ENCODE measurements at regions not wholly inside any gene's neighbourhood (a gene's known extent, or its start where the extent isn't known, plus 50 kb on each side); places are given as distances from the start of the nearest gene placed in this dataset.

DNA sequence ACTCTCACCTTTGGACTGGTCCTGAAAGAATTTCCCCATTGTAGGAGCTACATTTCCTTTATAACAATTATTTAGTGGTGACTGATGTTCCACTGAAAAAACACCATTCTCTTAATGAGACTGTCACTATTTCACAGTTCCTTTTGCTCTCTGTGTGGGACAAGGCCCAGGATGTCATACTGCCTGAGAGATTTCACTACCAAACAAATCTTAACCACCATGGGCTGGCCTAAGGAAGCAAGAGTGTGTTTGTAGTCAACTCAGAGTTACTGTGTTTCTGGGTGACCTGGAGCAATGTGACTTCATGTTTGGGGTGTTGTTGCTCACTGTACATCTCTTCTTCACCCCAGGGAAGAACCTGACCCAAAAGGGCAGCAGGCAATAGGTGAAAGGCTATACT, 50.1 kb upstream of the ZNF608 start:
- no peaks in the 10 kb centered on the region for H3K4me1 ChIP-seq
- no peak overlapping the region for H3K4me3 ChIP-seq
- no peaks in the 10 kb centered on the region for H3K27me3 ChIP-seq
- intact Hi-C loops (cut with DNase I; ENCODE audit: low total_unique reads): no loop called here
- no peaks in the 10 kb centered on the region for H3K36me3 ChIP-seq
- no peaks in the 10 kb centered on the region for H3K9me3 ChIP-seq
- no peak overlapping the region for H3K27ac ChIP-seq
- ATAC-seq (no peak), DNase-seq (no peak)
- in situ Hi-C loops (cut with MboI; ENCODE audit: low sequenced_read_pairs in 4 of 4): no loop called here
- TF ChIP-seq POLR2A (IDR thresholded peaks at IDR 0.05): no peak
- TF ChIP-seq, protein P1, sequence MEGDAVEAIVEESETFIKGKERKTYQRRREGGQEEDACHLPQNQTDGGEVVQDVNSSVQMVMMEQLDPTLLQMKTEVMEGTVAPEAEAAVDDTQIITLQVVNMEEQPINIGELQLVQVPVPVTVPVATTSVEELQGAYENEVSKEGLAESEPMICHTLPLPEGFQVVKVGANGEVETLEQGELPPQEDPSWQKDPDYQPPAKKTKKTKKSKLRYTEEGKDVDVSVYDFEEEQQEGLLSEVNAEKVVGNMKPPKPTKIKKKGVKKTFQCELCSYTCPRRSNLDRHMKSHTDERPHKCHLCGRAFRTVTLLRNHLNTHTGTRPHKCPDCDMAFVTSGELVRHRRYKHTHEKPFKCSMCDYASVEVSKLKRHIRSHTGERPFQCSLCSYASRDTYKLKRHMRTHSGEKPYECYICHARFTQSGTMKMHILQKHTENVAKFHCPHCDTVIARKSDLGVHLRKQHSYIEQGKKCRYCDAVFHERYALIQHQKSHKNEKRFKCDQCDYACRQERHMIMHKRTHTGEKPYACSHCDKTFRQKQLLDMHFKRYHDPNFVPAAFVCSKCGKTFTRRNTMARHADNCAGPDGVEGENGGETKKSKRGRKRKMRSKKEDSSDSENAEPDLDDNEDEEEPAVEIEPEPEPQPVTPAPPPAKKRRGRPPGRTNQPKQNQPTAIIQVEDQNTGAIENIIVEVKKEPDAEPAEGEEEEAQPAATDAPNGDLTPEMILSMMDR (IDR thresholded peaks at IDR 0.05 in 4 of 5, conservative IDR thresholded peaks at IDR 0.05 in 1 of 5): no peak

DNA sequence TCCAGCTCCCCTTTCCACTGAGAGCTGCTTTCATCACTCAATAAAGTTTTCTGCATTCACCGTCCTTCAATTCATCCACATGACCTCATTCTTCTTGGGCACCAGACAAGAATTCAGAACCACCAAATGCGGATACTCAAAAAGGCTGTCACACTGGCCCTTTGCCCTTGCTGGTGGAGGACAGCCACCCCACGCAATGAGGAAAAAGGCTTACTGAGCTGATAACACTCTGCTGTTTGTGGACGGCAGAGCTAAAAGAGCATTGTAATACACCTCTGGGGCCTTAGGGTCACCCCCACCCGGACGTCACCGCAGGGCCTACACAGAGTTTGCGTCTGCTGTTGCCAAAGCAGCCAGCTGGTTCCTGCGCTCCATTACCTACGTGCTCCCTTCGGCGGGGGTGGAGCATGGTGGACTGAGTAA, 51.2 kb upstream of the ZNF608 start:
- Histone ChIP-seq H3K4me1 (no peaks in the 10 kb centered on the region), H3K27ac (no peak overlapping the region), H3K4me3 (no peak overlapping the region), H3K9me3 (no peaks in the 10 kb centered on the region), H3K36me3 (no peaks in the 10 kb centered on the region), H3K27me3 (no peaks in the 10 kb centered on the region)
- intact Hi-C loops (cut with DNase I; ENCODE audit: low total_unique reads): no loop called here
- ATAC-seq (no peak), DNase-seq (no peak)
- TF ChIP-seq, protein P1 (IDR thresholded peaks at IDR 0.05 in 4 of 5, conservative IDR thresholded peaks at IDR 0.05 in 1 of 5): no peak
- no peak for TF ChIP-seq POLR2A (IDR thresholded peaks at IDR 0.05)
- in situ Hi-C loops (cut with MboI; ENCODE audit: low sequenced_read_pairs in 4 of 4): no loop called here

DNA sequence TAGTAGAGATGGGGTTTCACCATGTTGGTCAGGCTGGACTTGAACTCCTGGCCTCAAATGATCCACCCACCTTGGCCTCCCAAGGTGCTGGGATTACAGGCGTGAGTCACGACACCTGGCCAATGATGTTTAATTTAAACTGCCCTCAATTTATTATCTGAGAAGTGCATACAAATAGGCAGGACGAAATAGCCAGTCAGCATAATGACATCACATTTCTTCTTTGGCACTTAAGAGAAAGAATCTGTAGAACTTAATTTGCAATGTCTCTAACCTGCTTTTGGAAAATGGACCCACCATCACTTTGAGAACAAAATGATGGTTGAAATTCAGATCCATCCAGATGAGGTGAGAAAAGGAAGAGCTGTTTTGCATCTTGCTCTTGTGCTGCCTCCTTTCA, 52.5 kb upstream of the ZNF608 start:
- H3K27me3 ChIP-seq: no peaks in the 10 kb centered on the region
- TF ChIP-seq, protein P1 (IDR thresholded peaks at IDR 0.05 in 4 of 5, conservative IDR thresholded peaks at IDR 0.05 in 1 of 5): no peak
- no peak for TF ChIP-seq POLR2A (IDR thresholded peaks at IDR 0.05)

DNA sequence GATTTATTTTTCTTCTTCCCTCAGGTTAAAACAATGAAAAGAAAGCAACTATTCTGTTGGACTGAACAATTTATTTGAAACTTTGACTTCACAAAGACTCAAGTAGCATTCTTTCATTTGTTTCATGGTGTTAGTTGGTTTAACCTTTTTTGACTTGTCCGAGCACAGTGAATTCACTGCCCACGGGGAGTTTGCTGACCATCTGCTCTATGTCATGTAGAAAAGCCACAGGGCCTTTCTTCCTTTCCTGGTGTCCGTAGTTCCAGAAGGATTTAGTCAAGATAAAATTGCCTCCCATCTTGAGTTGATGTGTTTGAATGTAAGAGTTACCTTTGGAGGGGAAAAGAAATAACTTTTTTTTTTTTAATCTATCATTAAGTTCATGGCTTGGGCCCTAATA, 55.1 kb upstream of the ZNF608 start:
- Histone ChIP-seq H3K4me3 (no peak overlapping the region), H3K36me3 (no peaks in the 10 kb centered on the region), H3K9me3 (no peaks in the 10 kb centered on the region), H3K4me1 (no peaks in the 10 kb centered on the region), H3K27me3 (no peaks in the 10 kb centered on the region), H3K27ac (no peak overlapping the region)
- intact Hi-C loops (cut with DNase I; ENCODE audit: low total_unique reads): no loop called here
- no peak for TF ChIP-seq POLR2A (IDR thresholded peaks at IDR 0.05)
- TF ChIP-seq, protein P1 (IDR thresholded peaks at IDR 0.05 in 4 of 5, conservative IDR thresholded peaks at IDR 0.05 in 1 of 5): no peak
- ATAC-seq (no peak), DNase-seq (no peak)
- in situ Hi-C loops (cut with MboI; ENCODE audit: low sequenced_read_pairs in 4 of 4): no loop called here

More for the DNA sequence above, 52.5 kb upstream of the ZNF608 start:
- no peak for ATAC-seq
- Histone ChIP-seq H3K9me3 (no peaks in the 10 kb centered on the region), H3K36me3 (no peaks in the 10 kb centered on the region), H3K4me1 (no peaks in the 10 kb centered on the region), H3K27ac (no peak overlapping the region), H3K4me3 (no peak overlapping the region)
- no peak for DNase-seq
- intact Hi-C loops (cut with DNase I; ENCODE audit: low total_unique reads): no loop called here
- in situ Hi-C loops (cut with MboI; ENCODE audit: low sequenced_read_pairs in 4 of 4): no loop called here

DNA sequence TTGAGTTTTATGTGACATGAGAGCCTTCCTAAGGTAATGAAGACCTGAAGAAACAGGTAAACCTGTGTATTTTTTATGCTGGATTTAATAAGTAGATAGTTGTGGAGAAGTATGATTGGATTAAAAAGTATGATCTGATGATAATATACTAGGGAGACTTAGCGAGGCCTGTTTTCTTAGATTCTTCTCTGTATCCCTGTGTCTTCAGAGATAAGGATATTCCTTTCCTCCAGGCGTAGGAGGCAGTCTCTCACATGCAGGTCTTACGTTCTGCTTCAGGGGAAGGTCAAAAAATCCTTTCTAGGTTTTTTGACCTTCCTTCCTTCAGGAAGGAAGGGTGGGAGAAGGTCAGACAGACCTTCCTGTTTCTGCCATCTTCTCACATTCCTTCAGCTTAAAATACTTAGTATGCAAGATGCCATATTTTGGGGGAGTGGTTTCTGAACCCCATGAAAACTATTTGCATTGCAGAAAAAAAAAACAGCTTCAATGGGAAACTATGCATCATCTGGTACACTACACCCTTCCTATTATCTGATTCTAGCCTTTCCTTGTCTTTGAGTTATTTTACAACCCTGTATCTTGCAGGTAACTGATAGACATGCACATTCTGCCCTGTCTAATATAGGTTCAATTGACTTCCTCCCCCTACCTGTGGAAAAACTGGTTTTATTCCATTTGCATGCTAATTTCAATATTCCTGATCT, 57.3 kb upstream of the ZNF608 start:
- intact Hi-C loops (cut with DNase I; ENCODE audit: low total_unique reads): no loop called here
- H3K9me3 ChIP-seq: no peaks in the 10 kb centered on the region
- no peaks in the 10 kb centered on the region for H3K36me3 ChIP-seq
- DNase-seq (no peak), ATAC-seq (no peak)
- in situ Hi-C loops (cut with MboI; ENCODE audit: low sequenced_read_pairs in 4 of 4): no loop called here
- no peaks in the 10 kb centered on the region for H3K4me1 ChIP-seq
- TF ChIP-seq, protein P1 (IDR thresholded peaks at IDR 0.05 in 4 of 5, conservative IDR thresholded peaks at IDR 0.05 in 1 of 5): no peak
- TF ChIP-seq POLR2A (IDR thresholded peaks at IDR 0.05): no peak
- H3K27ac ChIP-seq: no peak overlapping the region
- H3K4me3 ChIP-seq: no peak overlapping the region
- no peaks in the 10 kb centered on the region for H3K27me3 ChIP-seq

Measured in gastrocnemius medialis (tissue), 4 donors.